Liver (tissue), 8 donors: ENCODE measurements at regions not wholly inside any gene's neighbourhood (a gene's known extent, or its start where the extent isn't known, plus 50 kb on each side); places are given as distances from the start of the nearest gene placed in this dataset.

Experiments used
- DNase-seq: peaks from one replicate; pipeline ENCODE4 v3.0.0-alpha.2; 2017; ENCODE audit warnings: low spot score
- H3K27ac ChIP-seq, 2 donors: one replicate each; pipeline ENCODE4 v1.7.0; 2013; ENCODE audit warnings: inconsistent platforms in 2 of 2, low read length in 2 of 2, control low read depth in 1 of 2, low read depth in 1 of 2, mild to moderate bottlenecking in 1 of 2
- H3K27me3 ChIP-seq, 4 donors: one replicate each; pipeline versions ENCODE4 v1.6.1 to v1.7.0; 2013; ENCODE audit warnings: low read length in 3 of 4, inconsistent platforms in 1 of 4, mild to moderate bottlenecking in 1 of 4, moderate library complexity in 1 of 4; ENCODE audit not compliant: control insufficient read depth in 4 of 4, insufficient read depth in 4 of 4
- H3K36me3 ChIP-seq, 4 donors: one replicate each; pipeline versions ENCODE4 v1.6.1 to v1.7.0; 2013; ENCODE audit warnings: low read length in 3 of 4, mild to moderate bottlenecking in 3 of 4, low read depth in 1 of 4, moderate library complexity in 1 of 4; ENCODE audit not compliant: control insufficient read depth in 4 of 4, insufficient read depth in 3 of 4
- H3K4me1 ChIP-seq, 4 donors: one replicate each; pipeline versions ENCODE4 v1.6.1 to v1.7.0; 2013; ENCODE audit warnings: low read length in 3 of 4, mild to moderate bottlenecking in 3 of 4, moderate library complexity in 1 of 4; ENCODE audit not compliant: control insufficient read depth in 4 of 4, insufficient read depth in 4 of 4
- H3K4me3 ChIP-seq, 3 donors: one replicate each; pipeline versions ENCODE4 v1.6.1 to v1.7.0; 2013; ENCODE audit warnings: low read length in 3 of 3, control low read depth in 1 of 3, low read depth in 1 of 3, mild to moderate bottlenecking in 1 of 3
- H3K9ac ChIP-seq, 2 donors: one replicate each; pipeline ENCODE4 v1.7.0; 2013; ENCODE audit warnings: low read length in 2 of 2, mild to moderate bottlenecking in 2 of 2, moderate library complexity in 2 of 2, control low read depth in 1 of 2, low read depth in 1 of 2
- H3K9me3 ChIP-seq, 4 donors: one replicate each; pipeline versions ENCODE4 v1.6.1 to v1.7.0; 2013; ENCODE audit warnings: low read length in 3 of 4; ENCODE audit not compliant: control insufficient read depth in 4 of 4
- ATF3 ChIP-seq: IDR thresholded peaks from 2 replicates; pipeline ENCODE4 v1.6.1; 2016; ENCODE audit warnings: antibody characterized with exemption
- CTCF ChIP-seq: fragments of 150-350 bp; IDR thresholded peaks from 2 replicates; pipeline ENCODE4 v1.5.1; 2017; ENCODE audit warnings: improper control_type of control experiment, low read depth, low read length; ENCODE audit not compliant: missing input control
- EGR1 ChIP-seq, 2 donors: IDR thresholded peaks; 2 replicates each; pipeline ENCODE4 v1.6.1; 2016 to 2018; ENCODE audit warnings: antibody characterized with exemption in 2 of 2, low read depth in 2 of 2
- FOXA1 ChIP-seq: IDR thresholded peaks from 2 replicates; pipeline ENCODE4 v1.6.1; 2016; ENCODE audit warnings: antibody characterized with exemption
- FOXA2 ChIP-seq: IDR thresholded peaks from 2 replicates; pipeline ENCODE4 v1.6.1; 2016; ENCODE audit warnings: antibody characterized with exemption
- HNF4A ChIP-seq, 2 donors: conservative IDR thresholded peaks; 2 replicates each; pipeline ENCODE4 v1.6.1; 2016; ENCODE audit warnings: antibody characterized with exemption in 2 of 2, mild to moderate bottlenecking in 2 of 2
- HNF4G ChIP-seq: IDR thresholded peaks from 2 replicates; pipeline ENCODE4 v1.6.1; 2016; ENCODE audit warnings: antibody characterized with exemption
- JUND ChIP-seq, 2 donors: IDR thresholded peaks; 2 replicates each; pipeline ENCODE4 v1.6.1; 2016; ENCODE audit warnings: antibody characterized with exemption in 2 of 2
- MAX ChIP-seq: IDR thresholded peaks from 2 replicates; pipeline ENCODE4 v1.6.1; 2016; ENCODE audit warnings: antibody characterized with exemption
- NR2F2 ChIP-seq: IDR thresholded peaks from 2 replicates; pipeline ENCODE4 v1.6.1; 2016; ENCODE audit warnings: antibody characterized with exemption
- RAD21 ChIP-seq, 2 donors: IDR thresholded peaks; 2 replicates each; pipeline ENCODE4 v1.6.1; 2016; ENCODE audit warnings: antibody characterized with exemption in 2 of 2, mild to moderate bottlenecking in 2 of 2
- REST ChIP-seq: IDR thresholded peaks from 2 replicates; pipeline ENCODE4 v1.6.1; 2016; ENCODE audit warnings: antibody characterized with exemption, mild to moderate bottlenecking
- SP1 ChIP-seq: IDR thresholded peaks from 2 replicates; pipeline ENCODE4 v1.6.1; 2018; ENCODE audit warnings: antibody characterized with exemption, mild to moderate bottlenecking
- TAF1 ChIP-seq: conservative IDR thresholded peaks from 2 replicates; pipeline ENCODE4 v1.6.1; 2016; ENCODE audit warnings: antibody characterized with exemption, mild to moderate bottlenecking
- YY1 ChIP-seq: IDR thresholded peaks from 2 replicates; pipeline ENCODE4 v1.6.1; 2016; ENCODE audit warnings: antibody characterized with exemption, mild to moderate bottlenecking
- WGBS: extraction: QIAGEN DNeasy Blood & Tissue Kit; methylation state at CpG from one replicate; pipeline ENCODE4 v1.1.7; 2013; 5-methylcytosine and 5-hydroxymethylcytosine counted together
- donor health status: healthy.
- donor health status: healthy.
- donor health status: healthy.
- donor health status: healthy.
- donor health status: healthy.

- DNase-seq: no peak
- Histone ChIP-seq H3K27ac (no peak overlapping the region), H3K9ac (no peak overlapping the region), H3K27me3 (no peaks in the 10 kb centered on the region), H3K36me3 (no peaks in the 10 kb centered on the region), H3K4me1 (no peaks in the 10 kb centered on the region), H3K9me3 (no peaks in the 10 kb centered on the region), H3K4me3 (no peak overlapping the region)
- 81% methylated on average over 4 of the region's 4 CpGs for WGBS
- TF ChIP-seq JUND (IDR thresholded peaks at IDR 0.05): no peak
- no peak for TF ChIP-seq ATF3
- no peak for TF ChIP-seq EGR1 (IDR thresholded peaks at IDR 0.05; ENCODE audit: low read depth in 2 of 2)
- no peak for TF ChIP-seq SP1
- no peak for TF ChIP-seq HNF4G
- TF ChIP-seq FOXA1: no peak
- TF ChIP-seq REST: no peak
- no peak for TF ChIP-seq HNF4A (conservative IDR thresholded peaks at IDR 0.05)
- no peak for TF ChIP-seq YY1
- TF ChIP-seq RAD21 (IDR thresholded peaks at IDR 0.05): no peak
- TF ChIP-seq TAF1: no peak
- TF ChIP-seq CTCF: no peak
Observed at GRCh38 chr1:232291261-232291660, 338.7 kb downstream of the SIPA1L2 start.

- no peak overlapping the region for H3K27ac ChIP-seq
- H3K9me3 ChIP-seq: no peaks in the 10 kb centered on the region
- DNase-seq: no peak
- H3K27me3 ChIP-seq: no peaks in the 10 kb centered on the region
- no peaks in the 10 kb centered on the region for H3K36me3 ChIP-seq
- no peak overlapping the region for H3K4me3 ChIP-seq
- no peak for TF ChIP-seq SP1
- H3K9ac ChIP-seq: no peak overlapping the region
- H3K4me1 ChIP-seq: no peaks in the 10 kb centered on the region
Observed at GRCh38 chr1:232290570-232290969, 339.4 kb downstream of the SIPA1L2 start.

GRCh38 chr1:232287676-232288569 lies 342.0 kb downstream of the SIPA1L2 start:
- TF ChIP-seq NR2F2 (no peak), FOXA2 (no peak), REST (no peak), MAX (no peak), JUND (IDR thresholded peaks at IDR 0.05) (no peak), HNF4G (no peak)
- no peak overlapping the region for H3K27ac ChIP-seq
- 46% methylated on average over 5 of the region's 8 CpGs for WGBS

More at GRCh38 chr1:232287676-232288569, 342.0 kb downstream of the SIPA1L2 start:
- H3K36me3 ChIP-seq: no peaks in the 10 kb centered on the region
- H3K4me1 ChIP-seq: no peaks in the 10 kb centered on the region
- H3K4me3 ChIP-seq: no peak overlapping the region
- DNase-seq: no peak
- H3K27me3 ChIP-seq: no peaks in the 10 kb centered on the region
- H3K9ac ChIP-seq: no peak overlapping the region
- H3K9me3 ChIP-seq: no peaks in the 10 kb centered on the region
